Tibial nerve (tissue), 4 donors: ENCODE measurements at regions not wholly inside any gene's neighbourhood (a gene's known extent, or its start where the extent isn't known, plus 50 kb on each side); places are given as distances from the start of the nearest gene placed in this dataset.

Experiments used
- EP300 ChIP-seq, 2 donors: sonication (generic); formaldehyde crosslinking; IDR thresholded peaks; one replicate each; pipeline ENCODE4 v1.6.1; 2017; ENCODE audit warnings: antibody characterized with exemption in 2 of 2, mild to moderate bottlenecking in 1 of 2
- POLR2A ChIP-seq, 2 donors: fragments of 450-650 bp; IDR thresholded peaks; one replicate each; pipeline ENCODE4 v1.6.1; 2017; ENCODE audit warnings: antibody characterized with exemption in 2 of 2, mild to moderate bottlenecking in 2 of 2, moderate library complexity in 2 of 2
- TF ChIP-seq, protein P1 (sequence below), 5 experiments: fragments of 200-600 bp in 3 of 5; fragments of 450-650 bp in 2 of 5; sonication (generic) in 3 of 5; IDR thresholded peaks; one replicate each; pipeline ENCODE4 v1.5.1; 2016 to 2019; ENCODE audit warnings: antibody characterized with exemption in 5 of 5, mild to moderate bottlenecking in 3 of 5, moderate library complexity in 2 of 5

DNA sequence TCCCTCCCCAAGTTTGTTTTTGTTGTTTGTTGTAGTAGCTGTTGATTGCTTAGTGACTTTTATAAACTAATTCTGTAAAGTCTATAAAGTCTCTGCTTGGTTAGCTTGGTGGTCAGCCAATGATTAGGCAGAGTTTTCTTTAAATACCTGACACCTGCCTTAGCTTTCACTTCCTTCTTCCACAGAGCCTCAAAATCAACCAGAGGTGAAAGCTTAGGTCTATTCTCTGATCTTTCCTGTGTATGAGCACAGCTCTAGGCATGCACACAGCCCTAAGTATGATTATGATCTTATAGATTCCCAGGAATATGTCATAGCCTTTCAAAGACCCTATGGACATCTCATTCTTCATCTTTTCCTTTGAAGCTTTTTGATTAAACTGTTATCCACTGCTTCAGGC, 514.7 kb downstream of the AACS start:
- TF ChIP-seq, protein P1, sequence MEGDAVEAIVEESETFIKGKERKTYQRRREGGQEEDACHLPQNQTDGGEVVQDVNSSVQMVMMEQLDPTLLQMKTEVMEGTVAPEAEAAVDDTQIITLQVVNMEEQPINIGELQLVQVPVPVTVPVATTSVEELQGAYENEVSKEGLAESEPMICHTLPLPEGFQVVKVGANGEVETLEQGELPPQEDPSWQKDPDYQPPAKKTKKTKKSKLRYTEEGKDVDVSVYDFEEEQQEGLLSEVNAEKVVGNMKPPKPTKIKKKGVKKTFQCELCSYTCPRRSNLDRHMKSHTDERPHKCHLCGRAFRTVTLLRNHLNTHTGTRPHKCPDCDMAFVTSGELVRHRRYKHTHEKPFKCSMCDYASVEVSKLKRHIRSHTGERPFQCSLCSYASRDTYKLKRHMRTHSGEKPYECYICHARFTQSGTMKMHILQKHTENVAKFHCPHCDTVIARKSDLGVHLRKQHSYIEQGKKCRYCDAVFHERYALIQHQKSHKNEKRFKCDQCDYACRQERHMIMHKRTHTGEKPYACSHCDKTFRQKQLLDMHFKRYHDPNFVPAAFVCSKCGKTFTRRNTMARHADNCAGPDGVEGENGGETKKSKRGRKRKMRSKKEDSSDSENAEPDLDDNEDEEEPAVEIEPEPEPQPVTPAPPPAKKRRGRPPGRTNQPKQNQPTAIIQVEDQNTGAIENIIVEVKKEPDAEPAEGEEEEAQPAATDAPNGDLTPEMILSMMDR (IDR thresholded peaks at IDR 0.05) = no peak
- TF ChIP-seq POLR2A (IDR thresholded peaks at IDR 0.05) (no peak), EP300 (IDR thresholded peaks at IDR 0.05) (no peak)
